ENCODE measurements at regions not wholly inside any gene's neighbourhood (a gene's known extent, or its start where the extent isn't known, plus 50 kb on each side); places are given as distances from the start of the nearest gene placed in this dataset.

DNA sequence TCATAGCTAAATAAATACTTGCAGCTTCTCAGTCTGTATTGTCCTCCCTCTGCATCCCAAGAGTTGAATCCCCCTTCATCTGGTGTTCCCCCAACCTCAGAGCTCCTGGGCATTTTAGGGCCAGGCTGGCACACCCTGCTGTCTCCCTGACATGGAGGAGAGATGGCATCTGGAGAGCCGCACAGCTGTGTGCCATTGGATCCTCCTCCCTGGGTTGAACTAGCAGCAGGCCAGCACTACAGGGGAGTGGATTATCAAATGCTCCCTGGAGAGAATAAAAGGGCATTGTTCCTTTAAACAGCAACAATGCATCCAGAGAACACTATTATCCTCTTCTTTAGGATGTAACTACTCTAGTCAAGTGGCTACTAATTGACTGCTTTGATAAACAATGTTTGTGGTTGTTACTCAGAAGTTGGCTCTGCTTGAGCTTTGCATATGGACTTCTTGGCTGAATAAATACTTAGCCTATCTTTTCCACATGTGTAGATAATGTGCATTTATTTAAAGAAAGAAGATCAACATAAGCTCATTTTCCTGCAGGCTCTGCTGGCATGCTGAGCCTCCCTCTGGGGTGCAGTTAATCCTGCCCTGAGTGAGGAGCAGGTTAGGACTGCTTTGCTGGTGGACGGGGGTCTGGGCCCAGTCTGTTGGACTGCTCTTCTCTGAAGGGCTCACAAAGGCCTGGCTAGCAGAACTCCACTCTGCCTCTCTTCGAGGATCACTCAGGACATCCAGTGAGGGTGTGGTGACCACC, 897.2 kb downstream of the TBC1D22A start:
- H3K27me3 ChIP-seq (replicated peaks in 1 of 4; ENCODE audit: control extremely low read depth in 1 of 4, control insufficient read depth in 3 of 4, insufficient read depth in 4 of 4, low read length in 3 of 4): no peaks in the 10 kb centered on the region
- no peak for ATAC-seq (ENCODE audit: low read depth)
- H3K9me3 Mint-ChIP-seq (ENCODE audit: insufficient read depth): no peaks in the 10 kb centered on the region
- TF ChIP-seq EZH2 (IDR thresholded peaks at IDR 0.05; ENCODE audit: borderline replicate concordance, insufficient read depth, low read depth, low read length, poor library complexity, severe bottlenecking): no peak
- TF ChIP-seq, protein P1, sequence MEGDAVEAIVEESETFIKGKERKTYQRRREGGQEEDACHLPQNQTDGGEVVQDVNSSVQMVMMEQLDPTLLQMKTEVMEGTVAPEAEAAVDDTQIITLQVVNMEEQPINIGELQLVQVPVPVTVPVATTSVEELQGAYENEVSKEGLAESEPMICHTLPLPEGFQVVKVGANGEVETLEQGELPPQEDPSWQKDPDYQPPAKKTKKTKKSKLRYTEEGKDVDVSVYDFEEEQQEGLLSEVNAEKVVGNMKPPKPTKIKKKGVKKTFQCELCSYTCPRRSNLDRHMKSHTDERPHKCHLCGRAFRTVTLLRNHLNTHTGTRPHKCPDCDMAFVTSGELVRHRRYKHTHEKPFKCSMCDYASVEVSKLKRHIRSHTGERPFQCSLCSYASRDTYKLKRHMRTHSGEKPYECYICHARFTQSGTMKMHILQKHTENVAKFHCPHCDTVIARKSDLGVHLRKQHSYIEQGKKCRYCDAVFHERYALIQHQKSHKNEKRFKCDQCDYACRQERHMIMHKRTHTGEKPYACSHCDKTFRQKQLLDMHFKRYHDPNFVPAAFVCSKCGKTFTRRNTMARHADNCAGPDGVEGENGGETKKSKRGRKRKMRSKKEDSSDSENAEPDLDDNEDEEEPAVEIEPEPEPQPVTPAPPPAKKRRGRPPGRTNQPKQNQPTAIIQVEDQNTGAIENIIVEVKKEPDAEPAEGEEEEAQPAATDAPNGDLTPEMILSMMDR (IDR thresholded peaks at IDR 0.05): no peak
- no CpG with 5 or more reads among the region's 3 CpGs for WGBS (ENCODE audit: insufficient coverage)
- no peak overlapping the region for H3K27ac Mint-ChIP-seq
- H3K4me3 ChIP-seq (ENCODE audit: control extremely low read depth in 1 of 5, extremely low read depth in 1 of 5, insufficient read depth in 1 of 5, low read depth in 2 of 5, low read length in 4 of 5): no peak overlapping the region
- no peaks in the 10 kb centered on the region for H4K20me1 ChIP-seq (ENCODE audit: control insufficient read depth, insufficient read depth, low read length, poor library complexity, severe bottlenecking)
- CTCF ChIA-PET: no interaction called here
- peaks cover 0 to 21% (median 3%) of the 10 kb centered on the region in 3 donors for H3K9me3 ChIP-seq (ENCODE audit: control extremely low read depth in 1 of 3, control insufficient read depth in 2 of 3, insufficient read depth in 1 of 3, low read length in 2 of 3)
- intact Hi-C loops (cut with micrococcal nuclease): no loop called here
- H3K4me3 Mint-ChIP-seq: no peak overlapping the region
- no peak overlapping the region for H3K9ac ChIP-seq (ENCODE audit: low read length)
- H3K79me2 ChIP-seq (ENCODE audit: control insufficient read depth, insufficient read depth, low read length): no peaks in the 10 kb centered on the region
- H3K4me1 ChIP-seq (ENCODE audit: control insufficient read depth in 2 of 2, insufficient read depth in 2 of 2, low read length in 2 of 2): no peaks in the 10 kb centered on the region
- no peak for DNase-seq
- no peak overlapping the region for H3K4me2 ChIP-seq (replicated peaks; ENCODE audit: low read depth, low read length, poor library complexity, severe bottlenecking)
- POLR2A ChIA-PET: no interaction called here
- H3K27me3 Mint-ChIP-seq: no peaks in the 10 kb centered on the region
- no peak overlapping the region for H2AFZ ChIP-seq (ENCODE audit: insufficient read depth, low read depth, low read length, poor library complexity, severe bottlenecking)
- no peaks in the 10 kb centered on the region for H3K4me1 Mint-ChIP-seq
- H3K36me3 ChIP-seq (replicated peaks in 1 of 2; ENCODE audit: control extremely low read depth in 1 of 2, control insufficient read depth in 1 of 2, extremely low read depth in 1 of 2, insufficient read depth in 2 of 2, low read length in 1 of 2): no peaks in the 10 kb centered on the region
- H3K27ac ChIP-seq (ENCODE audit: low read length in 2 of 2): no peak overlapping the region

DNA sequence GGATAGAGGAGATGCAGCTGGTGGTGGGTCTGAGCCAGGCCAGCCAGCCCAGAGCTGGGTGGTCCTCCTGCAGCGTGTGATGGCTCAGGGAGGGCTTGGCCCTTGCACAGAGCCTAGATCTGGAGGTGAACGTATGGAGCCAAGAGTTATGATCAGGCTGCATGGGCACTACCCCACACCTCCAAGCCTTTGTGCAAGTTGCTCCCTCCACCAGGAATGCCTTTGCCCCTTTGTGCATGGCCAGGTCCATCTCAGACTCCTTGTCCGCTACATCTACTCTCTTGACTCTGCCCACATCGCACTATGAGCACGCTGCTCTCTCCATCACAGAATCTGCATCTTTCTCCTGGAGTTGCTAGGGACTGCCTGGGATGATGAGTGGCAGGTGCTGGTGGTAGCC, 895.7 kb downstream of the TBC1D22A start:
- no peak for ATAC-seq (ENCODE audit: low read depth)
- 89% methylated on average over 4 of the region's 5 CpGs for WGBS (ENCODE audit: insufficient coverage)
- H3K27me3 ChIP-seq (replicated peaks in 1 of 4; ENCODE audit: control extremely low read depth in 1 of 4, control insufficient read depth in 3 of 4, insufficient read depth in 4 of 4, low read length in 3 of 4): no peaks in the 10 kb centered on the region

More for the DNA sequence above, 895.7 kb downstream of the TBC1D22A start:
- Mint-ChIP-seq H3K4me1 (no peaks in the 10 kb centered on the region), H3K27me3 (no peaks in the 10 kb centered on the region), H3K4me3 (no peak overlapping the region), H3K9me3 (ENCODE audit: insufficient read depth) (peaks cover 3% of the 10 kb centered on the region), H3K27ac (no peak overlapping the region)
- Histone ChIP-seq H3K36me3 (replicated peaks in 1 of 2; ENCODE audit: control extremely low read depth in 1 of 2, control insufficient read depth in 1 of 2, extremely low read depth in 1 of 2, insufficient read depth in 2 of 2, low read length in 1 of 2) (no peaks in the 10 kb centered on the region), H3K4me1 (ENCODE audit: control insufficient read depth in 2 of 2, insufficient read depth in 2 of 2, low read length in 2 of 2) (no peaks in the 10 kb centered on the region), H3K4me2 (replicated peaks; ENCODE audit: low read depth, low read length, poor library complexity, severe bottlenecking) (no peak overlapping the region), H3K79me2 (ENCODE audit: control insufficient read depth, insufficient read depth, low read length) (no peaks in the 10 kb centered on the region), H4K20me1 (ENCODE audit: control insufficient read depth, insufficient read depth, low read length, poor library complexity, severe bottlenecking) (no peaks in the 10 kb centered on the region), H3K4me3 (ENCODE audit: control extremely low read depth in 1 of 5, extremely low read depth in 1 of 5, insufficient read depth in 1 of 5, low read depth in 2 of 5, low read length in 4 of 5) (no peak overlapping the region), H3K27ac (ENCODE audit: low read length in 2 of 2) (no peak overlapping the region), H3K9ac (ENCODE audit: low read length) (no peak overlapping the region), H3K9me3 (ENCODE audit: control extremely low read depth in 1 of 3, control insufficient read depth in 2 of 3, insufficient read depth in 1 of 3, low read length in 2 of 3) (peaks cover 0 to 16% (median 0%) of the 10 kb centered on the region in 3 donors), H2AFZ (ENCODE audit: insufficient read depth, low read depth, low read length, poor library complexity, severe bottlenecking) (no peak overlapping the region)
- ChIA-PET POLR2A (no interaction called here), CTCF (no interaction called here)
- no peak for DNase-seq
- intact Hi-C loops (cut with micrococcal nuclease): no loop called here
- TF ChIP-seq, protein P1 (IDR thresholded peaks at IDR 0.05): no peak
- TF ChIP-seq EZH2 (IDR thresholded peaks at IDR 0.05; ENCODE audit: borderline replicate concordance, insufficient read depth, low read depth, low read length, poor library complexity, severe bottlenecking): no peak
